Myocyte (in vitro differentiated cells): ENCODE measurements at regions not wholly inside any gene's neighbourhood (a gene's known extent, or its start where the extent isn't known, plus 50 kb on each side); places are given as distances from the start of the nearest gene placed in this dataset.
A peak's percentile ranks its signal among the peaks of the same experiment; 100 is the strongest.
"Not testable (repeated sequence)": the region's sequence is repeated elsewhere in the genome, so short reads cannot be mapped to it uniquely, and the experiment has no call there.

Experiments
- DNase-seq: peaks from one replicate; pipeline ENCODE4 v3.0.0-alpha.2; 2012; ENCODE audit warnings: low read depth

DNA sequence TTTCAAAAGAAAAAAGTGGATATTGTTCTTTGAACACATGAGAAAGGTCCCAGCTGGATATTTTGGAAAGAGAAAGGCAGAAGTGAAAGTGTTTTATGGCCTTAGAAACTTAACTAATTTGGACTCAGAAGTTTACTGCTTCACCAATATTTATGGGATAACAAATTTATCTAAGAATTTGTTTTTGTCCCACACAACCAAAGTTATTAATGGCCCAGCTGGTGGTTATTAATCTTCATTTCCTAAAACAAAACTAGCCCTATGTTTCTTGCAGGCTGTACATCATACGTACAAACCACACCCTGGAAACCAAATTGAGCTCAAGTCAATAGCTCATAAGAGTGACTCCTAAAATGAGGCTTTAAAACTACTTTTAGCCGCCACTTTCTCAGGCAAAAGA, 372.9 kb upstream of the LMCD1 start:
- no peak for DNase-seq

GRCh38 chr3:8136553-8136952, 365.1 kb upstream of the LMCD1 start:
- no peak for DNase-seq

DNA sequence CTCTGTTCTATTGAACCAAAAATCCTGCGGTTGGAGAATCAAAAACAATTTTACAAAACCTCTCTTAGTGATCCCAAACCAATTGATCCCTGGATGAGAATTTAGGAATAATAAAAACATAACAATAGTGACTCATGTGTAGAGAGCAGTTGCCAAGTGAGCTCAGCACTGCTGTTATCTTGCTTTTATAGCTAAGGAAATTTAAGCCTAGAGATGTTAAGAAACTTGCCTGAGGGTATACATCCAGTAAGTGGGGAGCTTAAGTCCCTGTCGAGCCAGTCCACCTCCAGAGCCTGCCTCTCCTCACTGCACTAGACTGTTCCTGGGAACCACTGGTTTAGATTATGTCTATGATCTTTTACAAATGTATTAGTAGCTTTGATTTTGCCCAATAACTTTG, 358.4 kb upstream of the LMCD1 start:
- no peak for DNase-seq

DNA sequence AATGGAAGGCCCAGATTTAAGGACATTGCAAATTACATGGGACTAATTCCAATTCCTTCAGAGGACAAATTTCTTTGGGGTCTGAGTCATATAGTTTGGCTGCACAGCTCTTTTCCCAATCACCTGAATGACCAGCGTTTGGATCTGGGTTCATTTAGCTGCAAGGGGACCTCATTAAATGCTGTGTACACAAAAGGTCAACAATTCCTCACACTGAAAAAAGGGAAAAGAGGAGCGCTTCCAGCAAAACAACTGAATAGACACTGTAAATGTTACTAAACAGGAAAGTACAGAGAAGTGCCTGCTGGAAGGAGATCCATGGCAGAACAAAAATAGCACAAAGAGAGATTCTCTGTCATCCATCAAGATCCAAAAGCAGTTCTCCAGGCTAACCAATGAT, 356.0 kb upstream of the LMCD1 start:
- no peak for DNase-seq

- DNase-seq, result no peak
Observed at GRCh38 chr3:8147711-8148110, 353.9 kb upstream of the LMCD1 start.

DNA sequence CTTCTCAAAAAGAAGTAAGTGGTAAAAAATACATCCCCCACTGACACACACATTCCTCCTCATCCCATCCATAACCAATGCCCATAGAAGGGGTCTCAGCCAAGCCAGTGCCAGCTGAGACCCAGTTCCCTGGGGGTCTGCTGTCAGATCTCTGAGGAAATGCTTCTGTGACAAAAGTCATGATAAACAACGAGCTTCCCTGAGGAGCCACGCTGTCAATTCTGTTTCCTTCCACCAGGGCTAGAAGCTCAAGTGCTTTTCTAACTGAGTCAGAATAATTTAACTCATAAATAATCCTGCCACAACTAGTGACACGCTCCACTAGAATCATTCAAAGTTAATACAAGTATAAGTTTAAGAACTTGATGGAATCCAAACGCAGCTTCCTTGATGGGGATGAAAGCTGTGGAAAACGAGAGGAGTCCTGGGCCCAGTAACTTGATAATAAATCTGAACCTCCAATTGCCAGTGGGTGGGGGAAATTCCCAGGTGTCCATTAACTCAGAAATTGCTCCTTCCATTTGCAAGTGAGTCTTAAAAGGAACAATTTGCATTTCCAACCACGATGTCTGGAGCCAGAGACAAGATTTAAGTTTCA, 348.7 kb upstream of the LMCD1 start:
- no peak for DNase-seq

- no peak for DNase-seq
Observed at GRCh38 chr3:8153800-8154199, 347.8 kb upstream of the LMCD1 start.

DNA sequence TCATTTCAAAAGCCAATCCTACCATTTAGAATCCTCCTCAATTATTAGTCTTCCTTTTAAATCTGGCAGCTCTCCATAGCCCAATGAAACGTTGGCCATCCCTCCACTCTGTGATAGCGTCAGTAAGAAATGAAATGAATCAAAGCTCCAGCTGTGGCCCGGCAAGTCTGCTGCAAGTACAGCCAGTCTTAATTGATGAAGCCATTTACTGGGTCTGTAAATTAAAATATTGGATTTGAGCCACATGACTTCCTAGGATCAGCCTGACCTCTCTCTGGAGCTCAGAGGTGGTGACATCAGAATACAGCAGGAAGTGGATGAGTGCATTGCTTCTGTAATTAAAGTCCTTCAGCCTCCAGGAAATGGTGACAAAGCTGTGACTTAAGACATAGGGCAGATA, 347.0 kb upstream of the LMCD1 start:
- DNase-seq, result no peak

GRCh38 chr3:8156138-8156537, 345.5 kb upstream of the LMCD1 start:
- no peak for DNase-seq

- no peak for DNase-seq
Observed at GRCh38 chr3:8156831-8157230, 344.8 kb upstream of the LMCD1 start.

DNA sequence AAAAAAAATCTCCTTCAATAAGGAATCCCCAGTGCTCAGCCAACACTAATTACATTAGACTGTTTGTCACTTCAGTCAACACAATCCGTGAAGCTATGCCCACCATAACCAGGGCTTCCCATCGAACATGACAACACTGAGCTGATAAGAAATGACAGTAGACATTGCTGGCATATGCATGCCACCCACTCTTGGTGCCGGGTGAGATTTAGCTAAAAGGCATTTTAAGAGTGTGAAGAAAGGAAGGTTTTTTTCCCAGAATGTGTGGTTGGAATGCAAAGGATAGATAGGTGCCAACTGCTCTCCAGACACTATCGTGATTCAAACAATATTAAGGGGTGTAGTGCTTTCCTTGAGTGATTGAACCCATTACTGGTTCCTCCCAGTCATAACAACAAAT, 344.0 kb upstream of the LMCD1 start:
- no peak for DNase-seq

- no peak for DNase-seq
Observed at GRCh38 chr3:8164145-8164544, 337.5 kb upstream of the LMCD1 start.

- DNase-seq, result no peak
Observed at GRCh38 chr3:8166014-8166413, 335.6 kb upstream of the LMCD1 start.

DNA sequence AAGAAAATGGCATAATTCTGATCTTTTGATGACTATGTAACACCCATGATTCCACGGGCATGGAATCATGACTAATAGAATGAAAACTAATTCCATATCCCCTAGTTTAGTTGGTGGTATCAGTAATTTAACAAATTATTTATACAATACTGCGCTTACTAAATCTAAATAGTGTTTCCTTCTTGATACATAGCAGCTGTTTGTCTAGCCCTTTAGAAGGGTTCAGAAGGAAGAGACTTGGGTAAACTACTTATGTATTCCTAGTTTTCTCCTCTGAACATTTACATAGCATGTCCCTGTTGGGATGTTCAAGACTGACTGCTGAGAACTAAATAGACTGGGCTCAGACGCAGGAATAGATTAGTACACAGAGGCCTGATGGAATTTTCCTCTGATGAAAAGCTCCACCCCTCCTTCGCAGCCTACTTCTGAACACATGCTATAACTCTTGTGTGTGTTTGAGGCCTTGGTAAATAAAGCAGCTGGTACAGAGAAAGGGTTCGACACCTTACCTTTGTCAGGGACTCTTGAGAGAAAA, 330.6 kb upstream of the LMCD1 start:
- no peak for DNase-seq

DNA sequence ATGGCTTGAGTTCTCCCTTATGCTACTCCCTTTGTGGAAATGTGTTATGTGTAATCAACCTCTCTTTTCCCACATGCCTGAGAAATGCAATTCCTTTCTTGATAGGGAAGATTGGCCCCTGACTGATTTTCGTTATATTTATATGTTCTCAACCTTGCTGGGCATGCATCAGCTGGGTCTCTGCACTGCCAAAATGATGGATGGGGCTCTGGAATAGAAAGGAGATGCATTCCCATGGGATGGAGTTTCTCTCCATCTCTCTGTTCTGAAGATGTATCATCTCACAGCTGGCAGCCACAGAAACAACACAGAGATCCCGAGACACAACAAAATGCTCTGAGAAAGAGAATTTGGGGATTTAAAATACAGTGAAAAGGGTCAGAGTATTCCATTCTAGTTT, 327.7 kb upstream of the LMCD1 start:
- DNase-seq, result no peak

DNA sequence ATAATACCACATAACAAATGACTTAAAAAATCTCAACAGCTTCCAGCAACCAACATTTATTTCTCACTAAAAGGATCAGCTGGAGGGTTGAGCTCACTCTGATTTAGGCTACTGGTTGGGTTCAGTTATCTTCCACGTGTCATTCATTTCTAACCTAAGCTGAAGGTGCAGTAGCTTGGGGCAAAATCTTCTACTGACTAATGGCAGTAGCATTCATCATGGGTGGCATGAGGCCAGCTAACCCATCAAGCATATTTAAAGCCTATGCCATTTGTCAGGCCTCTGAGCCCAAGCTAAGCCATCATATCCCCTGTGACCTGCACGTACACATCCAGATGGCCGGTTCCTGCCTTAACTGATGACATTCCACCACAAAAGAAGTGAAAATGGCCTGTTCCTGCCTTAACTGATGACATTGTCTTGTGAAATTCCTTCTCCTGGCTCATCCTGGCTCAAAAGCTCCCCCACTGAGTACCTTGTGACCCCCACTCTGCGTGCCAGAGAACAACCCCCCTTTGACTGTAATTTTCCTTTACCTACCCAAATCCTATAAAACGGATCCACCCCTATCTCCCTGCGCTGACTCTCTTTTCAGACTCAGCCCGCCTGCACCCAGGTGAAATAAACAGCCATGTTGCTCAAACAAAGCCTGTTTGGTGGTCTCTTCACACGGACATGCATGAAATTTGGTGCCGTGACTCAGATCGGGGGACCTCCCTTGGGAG, 324.7 kb upstream of the LMCD1 start:
- peak; percentile 2 for DNase-seq

GRCh38 chr3:8178516-8178915, 323.1 kb upstream of the LMCD1 start:
- not testable (repeated sequence) for DNase-seq

DNA sequence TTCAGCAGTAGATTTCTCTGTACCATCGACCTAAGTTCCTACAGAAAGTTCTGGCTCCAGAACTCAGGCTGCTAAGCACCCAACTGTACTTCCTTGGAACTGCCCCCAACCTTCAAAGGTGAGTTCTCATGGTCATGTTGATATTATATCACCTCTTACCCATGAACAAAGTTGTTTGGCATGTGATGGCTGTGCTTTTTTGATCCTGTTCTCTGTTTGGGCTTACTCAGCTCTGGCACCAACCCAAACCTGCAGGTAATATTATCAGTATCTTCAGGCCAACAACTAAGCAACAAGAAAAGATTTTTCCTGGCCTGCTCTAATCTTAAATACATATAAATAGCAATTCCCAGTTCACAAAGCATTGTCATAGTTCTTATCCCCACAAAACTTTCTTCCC, 318.7 kb upstream of the LMCD1 start:
- no peak for DNase-seq

DNA sequence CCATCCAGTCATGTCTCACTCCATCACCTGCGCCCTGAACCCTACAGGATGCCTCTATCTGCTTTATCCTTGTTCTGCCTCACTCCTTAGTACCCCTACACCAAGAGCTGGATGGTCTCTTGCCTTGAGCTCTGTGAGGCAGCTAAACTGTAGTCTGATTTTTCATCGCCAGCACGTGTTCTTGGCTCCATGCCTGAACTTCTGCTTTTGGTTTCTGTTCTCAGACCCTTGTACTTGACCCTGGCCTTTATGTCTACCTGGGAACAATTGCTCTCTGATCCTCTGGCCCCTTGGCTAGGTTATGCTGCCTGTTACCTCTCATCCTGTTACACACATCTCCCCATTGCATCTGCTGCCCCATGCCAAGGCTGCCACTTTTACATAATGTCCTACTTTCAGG, 318.0 kb upstream of the LMCD1 start:
- DNase-seq, result no peak

DNA sequence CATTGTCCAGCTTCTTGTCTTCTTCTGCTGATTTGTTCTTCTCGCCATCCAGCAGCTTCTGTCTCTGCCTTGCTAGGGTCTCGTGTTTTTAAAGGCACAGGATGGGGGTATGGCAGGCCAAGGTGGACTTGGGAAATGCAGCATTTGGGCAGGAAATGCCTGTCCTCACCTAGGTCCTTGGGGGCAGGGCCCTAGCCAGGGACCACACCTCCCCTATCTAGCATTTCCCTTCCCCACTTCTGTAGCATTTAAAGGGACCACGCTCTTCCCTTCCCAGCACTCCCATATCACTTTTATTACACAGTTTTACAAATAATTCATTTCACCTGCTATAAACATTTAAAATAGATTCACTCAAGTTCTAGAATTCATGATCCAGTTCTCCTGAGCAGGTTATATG, 315.4 kb upstream of the LMCD1 start:
- no peak for DNase-seq

DNA sequence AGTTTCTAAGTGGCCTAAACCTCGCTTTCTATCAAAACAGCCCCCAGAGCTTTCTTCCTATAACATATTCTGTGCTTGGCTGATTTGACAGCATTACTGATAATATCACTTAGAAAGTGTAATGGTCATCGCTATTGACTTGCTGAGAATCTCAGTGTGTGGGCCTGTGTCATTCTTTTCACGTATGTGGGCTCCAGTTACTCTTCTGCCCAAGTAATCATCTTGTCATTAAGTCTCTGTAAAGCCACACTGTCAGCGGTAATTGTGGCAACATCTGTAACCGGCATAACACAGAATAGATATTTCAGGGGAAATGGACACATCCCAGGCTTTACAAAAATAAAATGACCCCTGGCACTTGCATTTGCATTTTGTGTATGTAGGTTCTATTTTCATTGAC, 313.6 kb upstream of the LMCD1 start:
- no peak for DNase-seq

- no peak for DNase-seq
Observed at GRCh38 chr3:8189051-8189450, 312.6 kb upstream of the LMCD1 start.

- no peak for DNase-seq
Observed at GRCh38 chr3:8191406-8191805, 310.2 kb upstream of the LMCD1 start.
